Memory B cell (primary cell): ENCODE measurements at regions not wholly inside any gene's neighbourhood (a gene's known extent, or its start where the extent isn't known, plus 50 kb on each side); places are given as distances from the start of the nearest gene placed in this dataset.
"Not testable (repeated sequence)": the region's sequence is repeated elsewhere in the genome, so short reads cannot be mapped to it uniquely, and the experiment has no call there.

Source experiments
- ATAC-seq: fragments of 150-1000 bp; cut with Tn5 transposase; 2 replicates; pipeline ENCODE4 v1.10.0; 2021; ENCODE audit warnings: low read depth, mild to moderate bottlenecking, moderate library complexity
- DNase-seq, 2 donors: peaks; one replicate each; pipeline ENCODE4 v3.0.0; 2022; ENCODE audit warnings: low spot score in 2 of 2
- H3K27ac Mint-ChIP-seq: one replicate; pipeline ENCODE4 v1.8.0; 2022; ENCODE audit warnings: mild to moderate bottlenecking, moderate library complexity, mixed read lengths
- H3K27me3 Mint-ChIP-seq: one replicate; pipeline ENCODE4 v1.8.0; 2022; ENCODE audit warnings: mixed read lengths
- H3K36me3 Mint-ChIP-seq: one replicate; pipeline ENCODE4 v1.8.0; 2022; ENCODE audit warnings: mild to moderate bottlenecking, mixed read lengths
- H3K4me1 Mint-ChIP-seq: one replicate; pipeline ENCODE4 v1.8.0; 2022; ENCODE audit warnings: mixed read lengths
- H3K4me3 Mint-ChIP-seq: one replicate; pipeline ENCODE4 v1.8.0; 2022; ENCODE audit warnings: mild to moderate bottlenecking, moderate library complexity, mixed read lengths
- H3K9me3 Mint-ChIP-seq: one replicate; pipeline ENCODE4 v1.8.0; 2022; ENCODE audit warnings: mixed read lengths

- Mint-ChIP-seq H3K9me3 (peaks cover 10% of the 10 kb centered on the region), H3K36me3 (peaks cover 2% of the 10 kb centered on the region), H3K4me3 (no peak overlapping the region), H3K27ac (no peak overlapping the region), H3K4me1 (no peaks in the 10 kb centered on the region), H3K27me3 (peaks cover 2% of the 10 kb centered on the region)
- ATAC-seq (no peak), DNase-seq (no peak)
Observed at GRCh38 chr3:153394017-153394416, 232.0 kb downstream of the RAP2B start.

GRCh38 chr3:153396581-153396980 is 234.6 kb downstream of the RAP2B start:
- DNase-seq (no peak), ATAC-seq (no peak)
- Mint-ChIP-seq H3K36me3 (peaks cover 2% of the 10 kb centered on the region), H3K4me1 (peaks cover 7% of the 10 kb centered on the region), H3K4me3 (no peak overlapping the region), H3K9me3 (peaks cover 10% of the 10 kb centered on the region), H3K27me3 (peaks cover 2% of the 10 kb centered on the region), H3K27ac (no peak overlapping the region)

GRCh38 chr3:153397794-153398193 is 235.8 kb downstream of the RAP2B start:
- ATAC-seq: no peak
- no peak for DNase-seq
- peaks cover 2% of the 10 kb centered on the region for H3K36me3 Mint-ChIP-seq
- no peak overlapping the region for H3K4me3 Mint-ChIP-seq
- H3K9me3 Mint-ChIP-seq: peaks cover 10% of the 10 kb centered on the region
- no peak overlapping the region for H3K27ac Mint-ChIP-seq
- peaks cover 2% of the 10 kb centered on the region for H3K27me3 Mint-ChIP-seq
- peaks cover 7% of the 10 kb centered on the region for H3K4me1 Mint-ChIP-seq

GRCh38 chr3:153399636-153400035 is 237.6 kb downstream of the RAP2B start:
- Mint-ChIP-seq H3K36me3 (no peaks in the 10 kb centered on the region), H3K27me3 (peaks cover 2% of the 10 kb centered on the region), H3K9me3 (no peaks in the 10 kb centered on the region), H3K4me1 (peaks cover 7% of the 10 kb centered on the region), H3K27ac (no peak overlapping the region), H3K4me3 (no peak overlapping the region)
- DNase-seq: no peak
- ATAC-seq: no peak

GRCh38 chr3:153400641-153401040 is 238.6 kb downstream of the RAP2B start:
- Mint-ChIP-seq H3K27ac (no peak overlapping the region), H3K36me3 (no peaks in the 10 kb centered on the region), H3K4me1 (peaks cover 7% of the 10 kb centered on the region), H3K4me3 (no peak overlapping the region), H3K9me3 (no peaks in the 10 kb centered on the region), H3K27me3 (peaks cover 2% of the 10 kb centered on the region)
- ATAC-seq (no peak), DNase-seq (no peak)

GRCh38 chr3:153404157-153404556 is 242.1 kb downstream of the RAP2B start:
- no peak overlapping the region for H3K4me3 Mint-ChIP-seq
- no peak for ATAC-seq
- no peaks in the 10 kb centered on the region for H3K27me3 Mint-ChIP-seq
- no peaks in the 10 kb centered on the region for H3K9me3 Mint-ChIP-seq
- no peak for DNase-seq
- H3K4me1 Mint-ChIP-seq: peaks cover 7% of the 10 kb centered on the region
- H3K27ac Mint-ChIP-seq: no peak overlapping the region
- H3K36me3 Mint-ChIP-seq: no peaks in the 10 kb centered on the region

DNA sequence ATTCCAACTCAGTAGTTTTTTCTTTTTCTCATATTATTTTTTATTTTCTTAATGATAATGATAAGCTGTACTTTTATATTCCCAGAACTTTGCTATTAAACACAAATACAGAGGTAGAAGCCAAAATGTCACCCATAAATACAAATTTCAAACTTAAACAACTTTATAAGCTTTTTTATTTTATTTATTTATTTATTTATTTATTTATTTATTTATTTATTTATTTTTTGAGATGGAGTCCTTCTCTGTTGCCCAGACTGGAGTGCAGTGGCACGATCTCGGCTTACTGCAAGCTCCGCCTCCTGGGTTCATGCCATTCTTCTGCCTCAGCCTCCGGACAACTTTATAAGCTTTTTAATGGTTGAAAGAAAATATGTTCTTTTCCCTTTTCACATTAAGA is 243.3 kb downstream of the RAP2B start:
- ATAC-seq, H3K4me3 Mint-ChIP-seq, H3K27me3 Mint-ChIP-seq, DNase-seq, H3K36me3 Mint-ChIP-seq, H3K27ac Mint-ChIP-seq, H3K9me3 Mint-ChIP-seq, H3K4me1 Mint-ChIP-seq: not testable (repeated sequence)

- no peak overlapping the region for H3K4me3 Mint-ChIP-seq
- H3K36me3 Mint-ChIP-seq: no peaks in the 10 kb centered on the region
- no peaks in the 10 kb centered on the region for H3K9me3 Mint-ChIP-seq
- DNase-seq (no peak), ATAC-seq (no peak)
- no peaks in the 10 kb centered on the region for H3K4me1 Mint-ChIP-seq
- H3K27ac Mint-ChIP-seq: no peak overlapping the region
- no peaks in the 10 kb centered on the region for H3K27me3 Mint-ChIP-seq
Observed at GRCh38 chr3:153410517-153410916, 248.5 kb downstream of the RAP2B start.

- Mint-ChIP-seq H3K4me1 (no peaks in the 10 kb centered on the region), H3K36me3 (no peaks in the 10 kb centered on the region), H3K27me3 (no peaks in the 10 kb centered on the region), H3K27ac (no peak overlapping the region), H3K9me3 (peaks cover 7% of the 10 kb centered on the region), H3K4me3 (no peak overlapping the region)
- ATAC-seq (no peak), DNase-seq (no peak)
Observed at GRCh38 chr3:153414982-153415381, 253.0 kb downstream of the RAP2B start.

GRCh38 chr3:153422314-153422713 is 260.3 kb downstream of the RAP2B start:
- H3K27me3 Mint-ChIP-seq: peaks cover 4% of the 10 kb centered on the region
- peaks cover 2% of the 10 kb centered on the region for H3K36me3 Mint-ChIP-seq
- no peak overlapping the region for H3K27ac Mint-ChIP-seq
- H3K4me1 Mint-ChIP-seq: no peaks in the 10 kb centered on the region
- H3K4me3 Mint-ChIP-seq: no peak overlapping the region
- DNase-seq (no peak), ATAC-seq (no peak)
- peaks cover 22% of the 10 kb centered on the region for H3K9me3 Mint-ChIP-seq

DNA sequence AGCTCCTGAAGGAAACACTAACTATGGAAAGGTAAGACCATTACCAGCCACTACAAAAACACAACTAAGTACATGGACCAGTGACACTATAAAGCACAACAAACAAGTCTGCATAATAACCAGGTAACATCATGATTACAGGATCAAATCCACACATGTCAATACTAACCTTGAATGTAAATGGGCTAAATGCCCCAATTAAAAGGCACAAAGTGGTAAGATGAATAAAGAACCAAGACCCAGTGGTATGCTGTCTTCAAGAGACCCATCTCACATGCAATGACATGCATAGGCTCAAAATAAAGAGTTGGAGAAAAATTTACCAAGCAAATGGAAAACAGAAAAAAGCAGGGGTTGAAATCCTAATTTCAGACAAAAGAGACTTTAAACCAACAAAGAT is 261.8 kb downstream of the RAP2B start:
- H3K36me3 Mint-ChIP-seq, H3K4me3 Mint-ChIP-seq, ATAC-seq, H3K4me1 Mint-ChIP-seq, DNase-seq, H3K27me3 Mint-ChIP-seq, H3K27ac Mint-ChIP-seq: not testable (repeated sequence)
- H3K9me3 Mint-ChIP-seq: peaks cover 24% of the 10 kb centered on the region

DNA sequence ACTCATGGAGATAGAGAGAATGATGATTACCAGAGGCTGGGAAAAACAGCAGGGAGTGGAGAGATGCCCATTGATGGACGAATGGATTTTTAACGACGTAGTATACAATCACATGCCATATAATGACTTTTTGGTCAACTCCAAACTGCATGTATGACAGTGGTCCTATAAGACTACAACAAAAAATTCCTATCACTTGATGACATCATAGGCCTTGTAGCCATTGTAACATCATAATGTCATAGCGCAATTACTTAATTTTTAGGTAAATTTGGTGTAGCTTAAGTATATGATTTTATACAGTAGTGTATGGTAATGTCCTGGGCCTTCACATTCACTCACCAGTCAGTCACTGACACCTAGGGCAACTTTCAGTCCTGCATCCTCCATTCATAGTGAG is 264.3 kb downstream of the RAP2B start:
- Mint-ChIP-seq H3K27me3 (peaks cover 2% of the 10 kb centered on the region), H3K4me3 (no peak overlapping the region), H3K9me3 (peaks cover 20% of the 10 kb centered on the region), H3K4me1 (no peaks in the 10 kb centered on the region), H3K27ac (no peak overlapping the region), H3K36me3 (peaks cover 2% of the 10 kb centered on the region)
- DNase-seq (no peak), ATAC-seq (no peak)

- ATAC-seq (no peak), DNase-seq (no peak)
- peaks cover 3% of the 10 kb centered on the region for H3K27me3 Mint-ChIP-seq
- H3K36me3 Mint-ChIP-seq: peaks cover 2% of the 10 kb centered on the region
- H3K27ac Mint-ChIP-seq: no peak overlapping the region
- H3K9me3 Mint-ChIP-seq: peaks cover 20% of the 10 kb centered on the region
- H3K4me3 Mint-ChIP-seq: no peak overlapping the region
- no peaks in the 10 kb centered on the region for H3K4me1 Mint-ChIP-seq
Observed at GRCh38 chr3:153426803-153427202, 264.8 kb downstream of the RAP2B start.

GRCh38 chr3:153429821-153430220 is 267.8 kb downstream of the RAP2B start:
- H3K4me3 Mint-ChIP-seq: no peak overlapping the region
- no peaks in the 10 kb centered on the region for H3K36me3 Mint-ChIP-seq
- ATAC-seq (no peak), DNase-seq (no peak)
- H3K4me1 Mint-ChIP-seq: no peaks in the 10 kb centered on the region
- H3K27me3 Mint-ChIP-seq: peaks cover 3% of the 10 kb centered on the region
- peaks cover 5% of the 10 kb centered on the region for H3K9me3 Mint-ChIP-seq
- H3K27ac Mint-ChIP-seq: no peak overlapping the region

DNA sequence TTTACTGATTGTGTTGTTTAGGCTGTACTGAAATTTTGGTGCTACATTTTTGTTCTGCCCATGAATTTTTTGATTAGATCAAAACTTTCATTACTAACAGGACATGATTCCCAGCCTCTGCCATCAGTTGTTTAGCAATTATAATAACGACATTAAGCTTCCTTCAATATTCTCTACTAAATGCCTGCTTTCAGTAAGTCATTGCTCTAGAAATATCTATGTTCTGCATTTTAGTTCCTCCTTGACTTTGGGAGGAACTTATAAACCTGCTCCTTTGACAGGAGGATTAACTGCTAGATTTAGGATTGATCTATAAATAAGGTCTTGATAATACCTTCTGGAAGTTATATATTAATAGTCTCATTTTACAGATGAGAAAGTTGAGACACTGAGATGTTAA is 269.1 kb downstream of the RAP2B start:
- no peaks in the 10 kb centered on the region for H3K36me3 Mint-ChIP-seq
- DNase-seq (no peak), ATAC-seq (no peak)
- H3K27me3 Mint-ChIP-seq: peaks cover 3% of the 10 kb centered on the region
- no peaks in the 10 kb centered on the region for H3K4me1 Mint-ChIP-seq
- no peak overlapping the region for H3K4me3 Mint-ChIP-seq
- no peak overlapping the region for H3K27ac Mint-ChIP-seq
- peaks cover 5% of the 10 kb centered on the region for H3K9me3 Mint-ChIP-seq

- Mint-ChIP-seq H3K4me3 (no peak overlapping the region), H3K36me3 (no peaks in the 10 kb centered on the region), H3K9me3 (no peaks in the 10 kb centered on the region), H3K27me3 (peaks cover 3% of the 10 kb centered on the region), H3K4me1 (no peaks in the 10 kb centered on the region), H3K27ac (no peak overlapping the region)
- DNase-seq (no peak), ATAC-seq (no peak)
Observed at GRCh38 chr3:153437666-153438065, 275.6 kb downstream of the RAP2B start.
